Stimulated activated CD4-positive, alpha-beta T cell treated with anti-CD3 and anti-CD28 coated beads, TNF-alpha, amount 100 ng/mL, for 24 hours (primary cell): ENCODE measurements at regions not wholly inside any gene's neighbourhood (a gene's known extent, or its start where the extent isn't known, plus 50 kb on each side); places are given as distances from the start of the nearest gene placed in this dataset.

ENCODE experiments used
- DNase-seq, 3 experiments: peaks; one replicate each; pipeline ENCODE4 v3.0.0-alpha.2; 2020; ENCODE audit warnings: low read depth in 3 of 3

DNA sequence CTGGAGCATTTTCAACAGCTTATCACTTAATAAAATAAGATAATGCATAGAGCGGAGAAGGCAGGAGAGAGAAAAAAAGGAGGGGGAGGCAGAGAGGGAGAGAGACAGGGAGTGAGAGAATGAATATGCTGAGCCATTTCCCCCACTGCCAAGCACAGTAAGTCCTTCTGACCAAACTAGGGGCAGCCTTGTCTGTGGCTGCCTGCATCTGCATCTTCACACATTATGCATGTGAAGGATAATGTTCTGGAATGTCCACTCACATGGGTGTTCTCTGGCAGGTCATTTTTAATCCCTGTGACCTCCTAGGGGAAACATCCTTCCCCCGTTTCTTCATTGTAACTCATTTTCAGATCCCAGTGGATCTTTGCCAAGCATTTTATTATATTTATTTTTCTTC, 269.3 kb downstream of the FOXA2 start:
- no peak for DNase-seq

DNA sequence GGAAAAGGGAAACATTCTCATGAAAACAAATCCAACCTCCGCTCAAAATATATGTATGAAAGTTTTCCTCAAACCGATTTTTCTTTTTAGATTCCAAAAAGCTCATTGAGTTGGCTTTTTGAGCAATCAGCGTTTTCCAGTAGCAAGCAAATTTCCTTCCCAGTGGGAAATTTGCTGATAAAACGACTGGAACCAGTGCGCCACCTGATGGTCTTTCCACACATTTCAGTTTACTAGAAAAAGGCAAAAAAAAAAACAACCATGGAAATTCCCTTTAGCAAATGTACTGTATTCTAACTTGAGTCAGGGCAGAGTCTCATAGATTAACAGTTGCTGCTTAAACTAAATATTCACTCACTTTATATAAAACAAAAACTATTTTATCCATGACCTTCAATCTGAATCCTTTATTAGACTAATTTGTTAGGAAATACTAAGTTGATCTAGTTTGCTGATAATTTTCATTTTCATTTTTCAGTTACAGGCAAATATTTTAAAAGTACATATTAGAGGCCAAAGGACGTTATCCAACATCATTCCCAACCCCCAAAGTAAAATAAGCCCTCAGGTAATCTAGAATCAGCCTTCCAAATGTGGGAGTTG, 271.5 kb downstream of the FOXA2 start:
- DNase-seq = no peak

DNA sequence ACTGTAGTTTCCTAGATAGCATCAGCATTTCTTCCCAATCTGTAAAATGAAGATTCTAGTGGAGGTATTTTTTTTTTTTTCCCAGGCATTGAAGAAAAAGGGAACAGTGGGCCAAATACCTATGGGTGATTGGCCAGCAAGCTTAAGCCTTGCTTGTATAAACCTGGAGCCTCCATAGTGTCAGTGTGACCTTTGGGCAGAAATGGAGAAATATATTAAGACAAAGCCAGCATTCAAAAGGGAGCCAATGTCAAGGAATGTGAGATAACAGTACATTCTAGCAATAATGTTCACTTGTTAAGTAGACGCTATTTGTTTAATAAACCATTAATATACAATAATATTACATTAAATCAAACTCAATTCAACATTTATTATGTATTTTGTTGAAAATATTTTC, 275.4 kb downstream of the FOXA2 start:
- no peak for DNase-seq

DNA sequence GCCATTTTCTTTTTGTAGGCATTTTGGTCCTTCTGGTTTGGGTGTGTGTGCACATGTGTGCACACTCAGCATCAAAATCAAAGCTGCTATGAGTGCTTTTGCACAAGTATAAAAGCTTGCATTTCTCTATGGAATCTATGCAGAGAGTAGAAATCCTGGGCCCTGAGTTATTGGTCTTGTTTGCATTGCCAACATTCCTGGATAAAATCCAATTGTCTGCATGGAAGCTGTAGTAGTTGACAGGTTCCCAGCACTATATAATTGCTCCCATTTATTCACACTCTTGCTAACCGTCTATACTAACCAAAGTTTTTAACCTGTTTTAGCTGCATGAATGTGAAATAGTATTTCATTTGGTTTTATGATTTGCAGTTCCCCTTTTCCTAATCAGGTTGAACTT, 277.0 kb downstream of the FOXA2 start:
- no peak for DNase-seq

DNA sequence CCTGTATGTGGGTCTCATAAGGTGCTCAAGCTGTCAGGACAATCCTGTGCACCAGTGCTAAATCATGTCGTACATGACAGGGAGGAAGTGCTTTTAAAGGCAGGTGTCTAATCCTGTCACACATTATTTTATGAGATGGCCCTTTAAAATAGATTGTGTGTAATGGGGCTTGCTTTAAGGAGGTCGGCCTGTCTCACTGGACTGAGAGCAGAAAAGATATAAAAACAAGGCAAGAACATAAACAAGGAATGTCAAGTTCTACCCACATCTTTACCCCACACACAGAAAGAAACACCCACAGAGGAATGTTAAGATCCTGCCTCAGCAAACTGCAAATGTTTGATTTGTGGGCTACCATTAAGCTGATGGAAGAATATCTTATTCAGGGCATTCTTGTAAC, 279.0 kb downstream of the FOXA2 start:
- DNase-seq = no peak

DNA sequence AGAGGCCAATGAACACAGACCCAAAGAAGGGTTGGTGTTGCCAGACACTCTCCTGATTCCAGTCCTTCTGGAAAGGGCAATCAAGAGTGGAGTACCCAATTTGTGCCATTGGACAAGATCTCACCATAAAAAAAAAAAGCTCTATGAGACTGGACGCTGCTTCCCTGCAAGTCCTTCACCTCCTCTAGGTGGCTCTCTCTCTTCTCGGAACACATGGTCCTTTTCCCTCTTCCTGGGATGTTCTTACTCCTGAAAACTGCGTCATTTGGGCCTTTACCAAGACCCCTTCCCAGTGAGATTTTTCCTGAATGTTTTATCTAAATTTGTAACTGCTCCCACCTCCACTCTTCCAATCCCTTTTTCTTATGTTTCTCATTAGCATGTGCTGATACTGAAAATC, 280.8 kb downstream of the FOXA2 start:
- DNase-seq = no peak

DNA sequence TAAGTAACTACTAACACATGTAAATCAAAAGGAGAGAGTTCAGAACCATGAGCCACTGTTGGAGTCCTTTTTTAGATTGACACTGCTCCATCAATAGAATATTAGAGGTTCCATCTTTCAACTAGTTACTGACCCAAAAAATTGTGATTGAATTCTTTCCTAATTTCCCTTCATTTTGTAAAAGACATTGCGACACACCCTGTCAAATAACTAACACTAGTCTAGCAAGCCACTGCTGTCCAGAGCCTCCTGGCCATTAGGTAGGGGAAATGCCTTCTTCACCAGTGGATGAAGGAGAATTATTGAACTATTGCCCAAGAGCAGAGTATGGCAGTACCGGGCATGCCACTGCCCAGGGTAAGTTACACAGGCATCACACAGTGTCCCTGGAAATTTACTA, 282.3 kb downstream of the FOXA2 start:
- DNase-seq = no peak

DNA sequence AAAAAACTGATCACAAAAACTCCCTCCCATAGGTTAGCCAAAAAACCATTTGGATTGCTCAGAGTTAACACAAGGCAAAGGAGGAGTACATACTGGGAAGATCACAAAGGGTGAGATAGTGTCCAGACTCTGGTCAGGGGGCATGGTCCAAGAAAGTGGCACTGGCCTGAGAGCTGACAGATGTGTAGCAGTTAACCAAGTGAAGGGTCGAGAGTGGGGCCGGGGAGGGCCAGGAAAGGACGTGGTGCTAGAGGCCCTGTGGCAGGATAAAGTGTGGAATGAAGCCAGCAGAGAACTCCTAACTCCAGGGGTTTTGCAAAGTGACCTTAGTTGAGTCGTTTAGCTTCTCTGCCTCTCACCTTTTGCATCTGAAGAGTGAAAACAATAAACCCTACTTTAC, 290.5 kb downstream of the FOXA2 start:
- DNase-seq = no peak

DNA sequence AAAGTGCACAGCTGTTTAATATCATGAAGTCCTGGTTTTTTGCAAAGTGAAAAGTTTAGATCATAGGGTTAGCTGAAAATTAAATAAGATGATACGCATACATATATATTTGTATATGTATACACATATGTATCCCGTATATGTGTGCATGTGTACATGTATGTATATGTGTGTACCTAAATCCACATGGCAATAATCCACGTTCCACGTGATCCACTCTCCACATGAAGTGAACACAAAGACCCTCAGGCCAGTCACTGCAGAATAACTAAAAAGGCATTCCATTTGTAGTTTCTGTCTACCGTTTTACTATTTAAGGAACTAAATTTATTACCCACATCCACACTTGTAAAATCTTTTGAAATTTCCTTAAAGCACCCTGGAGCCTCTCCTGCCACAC, 294.9 kb downstream of the FOXA2 start:
- DNase-seq = no peak

DNA sequence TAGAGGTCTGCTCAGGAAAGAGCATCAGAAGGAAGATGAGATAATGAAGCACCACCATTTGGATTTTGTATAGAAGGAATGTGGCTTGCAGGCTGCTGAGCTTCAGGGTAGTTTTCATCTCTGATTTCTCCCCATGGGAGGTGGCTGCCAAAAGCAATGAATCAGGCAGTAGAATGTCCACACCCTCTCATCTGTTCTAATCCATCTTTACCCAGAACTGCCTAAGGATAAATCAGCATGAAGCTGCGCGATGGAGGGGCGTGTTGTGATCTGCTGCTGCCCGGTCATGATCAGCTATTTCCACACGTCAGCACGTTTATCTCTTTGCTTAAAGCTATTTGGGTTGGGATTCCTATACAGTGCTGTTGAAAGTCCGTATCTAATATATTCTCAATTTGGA, 295.4 kb downstream of the FOXA2 start:
- DNase-seq = no peak

DNA sequence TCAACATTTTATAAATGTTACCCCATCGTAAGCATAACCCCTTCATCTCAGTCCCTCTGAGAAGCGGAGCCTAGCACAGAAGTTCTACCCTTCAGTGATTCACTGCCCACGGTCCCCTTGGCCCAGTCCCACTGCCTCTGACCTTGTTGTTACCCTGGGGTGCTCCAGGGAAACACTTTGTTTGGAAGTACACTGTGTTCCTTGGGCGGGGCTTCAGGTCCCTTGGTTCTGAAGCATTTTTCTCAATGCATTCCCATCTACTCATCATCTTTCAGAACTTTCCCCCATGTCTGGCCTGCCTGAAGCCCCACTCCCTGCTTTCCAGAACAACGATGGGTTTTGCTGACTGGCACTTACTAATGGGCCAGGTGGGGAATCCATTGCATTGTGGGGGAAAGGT, 296.2 kb downstream of the FOXA2 start:
- DNase-seq = no peak

DNA sequence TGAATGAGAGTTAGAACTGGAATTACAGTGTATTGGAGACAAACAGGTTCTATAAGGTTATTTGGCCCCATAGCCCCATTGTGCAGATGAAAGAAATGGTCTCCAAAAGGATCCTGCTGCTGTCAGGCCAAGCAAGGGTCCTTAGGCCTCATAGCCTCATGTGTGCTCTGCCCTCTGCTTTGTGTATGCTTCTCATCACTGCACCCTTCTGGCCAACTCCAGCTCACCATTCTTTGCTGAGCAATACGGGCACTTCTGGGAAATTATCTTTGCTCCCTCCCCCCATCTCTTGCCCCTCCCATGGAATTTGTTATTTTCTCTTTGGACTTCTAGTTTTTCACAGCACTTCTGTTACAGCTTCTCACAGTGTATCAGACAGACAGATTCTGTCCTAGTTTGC, 298.8 kb downstream of the FOXA2 start:
- DNase-seq = no peak

DNA sequence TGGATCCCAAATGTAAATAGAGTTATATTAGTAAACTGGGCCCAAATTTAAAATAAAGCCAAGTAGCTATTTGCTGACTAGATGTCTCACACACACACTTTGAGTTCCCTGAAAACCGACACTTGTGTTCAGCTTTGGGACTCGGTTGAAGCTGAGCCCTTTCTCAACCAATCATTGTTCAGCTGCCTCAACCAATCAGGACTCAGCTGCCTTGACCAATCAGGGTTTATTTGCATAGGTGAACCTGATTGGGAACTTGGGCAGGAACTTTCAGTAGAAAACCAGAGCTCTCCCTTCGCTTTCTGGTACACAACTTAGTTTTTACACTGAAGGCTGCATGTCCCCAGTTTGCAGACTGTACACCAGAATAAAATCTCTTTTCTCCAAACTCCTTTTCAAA, 301.7 kb downstream of the FOXA2 start:
- DNase-seq = no peak

DNA sequence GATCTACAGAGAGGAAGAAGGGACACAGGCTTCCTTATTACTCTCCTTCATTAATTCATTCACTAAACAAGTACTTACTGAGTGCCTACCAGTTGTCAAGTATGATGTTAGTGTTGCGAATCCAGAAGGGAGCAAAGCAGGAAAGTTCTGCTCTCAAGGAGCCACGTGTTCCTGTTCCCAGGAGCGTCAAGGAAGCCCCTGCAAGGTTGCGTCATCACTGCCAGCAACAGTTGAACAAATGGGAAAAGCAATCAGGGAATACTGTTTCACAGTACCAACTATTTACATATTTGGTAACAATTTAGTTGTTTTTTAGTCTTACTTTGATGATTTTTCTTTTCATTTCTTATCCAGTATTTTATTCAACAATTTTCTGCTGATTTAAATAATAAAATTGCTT, 310.0 kb downstream of the FOXA2 start:
- no peak for DNase-seq

DNA sequence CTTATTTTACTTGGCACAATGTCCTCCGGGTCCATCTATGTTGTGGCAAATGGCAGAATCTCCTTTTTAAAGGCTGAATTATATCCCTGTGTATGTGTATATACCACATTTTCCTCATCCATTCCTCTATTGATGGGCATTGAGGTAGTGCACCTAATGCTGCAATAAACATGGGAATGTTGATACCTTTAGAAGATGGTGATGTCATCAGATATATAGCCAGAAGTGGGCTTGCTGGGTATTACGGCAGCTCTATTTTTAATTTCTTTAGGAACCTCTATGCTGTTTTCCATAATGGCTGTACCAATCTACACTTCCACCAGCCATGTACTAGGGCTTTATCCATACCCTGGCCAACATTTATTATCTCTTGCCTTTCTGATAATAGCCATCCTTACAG, 315.7 kb downstream of the FOXA2 start:
- DNase-seq = no peak

DNA sequence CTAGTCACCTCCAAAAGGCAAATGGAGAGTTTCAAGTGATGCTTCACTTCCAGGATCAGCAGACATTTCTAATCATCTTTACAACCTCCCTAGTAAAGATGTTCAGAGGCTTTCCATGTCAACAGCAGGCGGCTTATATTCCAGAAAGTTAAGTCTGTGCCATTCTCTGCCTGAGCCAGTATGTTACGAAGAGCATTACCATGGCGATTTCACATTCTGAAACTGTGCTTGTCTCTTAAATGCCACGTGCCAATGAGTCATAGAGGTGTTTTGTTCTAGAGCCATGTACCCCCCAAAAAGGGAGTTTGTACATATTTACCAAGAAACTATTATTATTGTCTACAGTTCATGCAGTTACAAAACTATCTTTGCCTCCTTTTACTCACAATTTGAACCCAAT, 319.5 kb downstream of the FOXA2 start:
- no peak for DNase-seq

DNA sequence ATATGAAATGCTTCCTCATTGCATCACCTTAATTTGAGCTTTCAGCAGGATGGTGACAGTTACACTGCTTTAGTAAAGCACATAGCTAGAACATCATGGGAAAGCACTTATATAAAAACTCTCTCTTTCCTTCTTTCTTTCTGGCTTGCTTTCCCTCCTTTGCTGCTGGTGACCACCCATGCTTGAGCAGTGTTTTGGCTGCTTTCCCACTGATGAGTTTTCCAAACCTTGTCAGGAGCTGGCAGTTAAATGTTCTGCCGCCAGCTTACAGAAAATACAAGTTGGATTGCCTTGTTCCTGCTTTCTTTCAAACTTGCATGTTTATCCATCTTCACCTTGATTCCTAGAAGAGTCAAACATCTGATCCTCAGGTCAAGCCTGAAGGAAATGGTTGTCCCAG, 323.9 kb downstream of the FOXA2 start:
- DNase-seq = no peak

DNA sequence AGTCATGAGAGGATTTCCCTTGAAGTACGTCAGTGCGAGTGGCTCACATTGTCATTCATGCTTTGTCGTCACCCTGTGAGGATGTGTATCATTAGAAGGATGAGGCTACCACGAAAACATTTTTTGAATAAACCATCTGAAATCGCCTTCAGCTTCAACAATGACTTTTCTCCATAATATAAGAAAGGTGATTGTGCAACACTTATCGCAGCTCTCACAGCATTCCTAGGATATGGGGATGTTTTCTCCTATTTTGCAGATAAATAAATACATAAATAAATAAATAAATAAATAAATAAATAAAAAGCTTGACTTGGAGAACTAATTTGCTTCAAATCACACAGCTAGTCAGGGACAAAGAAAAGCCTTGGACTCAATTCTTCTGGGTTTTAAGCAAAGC, 326.5 kb downstream of the FOXA2 start:
- no peak for DNase-seq

DNA sequence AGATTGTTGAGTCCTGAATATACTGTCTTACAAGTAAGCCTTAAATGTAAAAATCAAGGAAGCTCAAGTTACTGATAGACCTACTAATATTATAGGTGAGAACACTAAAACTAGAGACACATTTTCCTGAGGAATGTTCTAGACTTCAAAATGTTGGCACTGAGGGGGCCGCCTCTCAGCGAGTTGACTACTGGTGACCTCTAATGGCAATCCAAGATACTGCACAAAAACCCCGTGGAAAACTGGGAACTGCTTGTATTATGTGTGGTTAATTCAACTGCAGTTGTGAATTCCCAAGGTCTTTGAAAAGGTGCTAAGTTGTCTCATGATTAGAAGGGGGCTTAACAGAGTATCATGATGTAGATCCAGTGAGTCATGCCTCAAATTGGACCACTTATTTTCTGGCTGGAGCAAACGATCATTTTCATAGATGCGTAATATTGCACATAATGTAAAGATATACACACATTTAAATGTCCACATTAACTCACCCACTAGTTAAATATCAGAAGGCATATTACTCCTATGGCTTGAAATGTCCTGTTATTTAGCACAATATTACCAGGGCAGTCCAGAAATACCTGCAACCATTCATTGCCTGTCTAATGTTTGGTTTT, 336.2 kb downstream of the FOXA2 start:
- DNase-seq = no peak

DNA sequence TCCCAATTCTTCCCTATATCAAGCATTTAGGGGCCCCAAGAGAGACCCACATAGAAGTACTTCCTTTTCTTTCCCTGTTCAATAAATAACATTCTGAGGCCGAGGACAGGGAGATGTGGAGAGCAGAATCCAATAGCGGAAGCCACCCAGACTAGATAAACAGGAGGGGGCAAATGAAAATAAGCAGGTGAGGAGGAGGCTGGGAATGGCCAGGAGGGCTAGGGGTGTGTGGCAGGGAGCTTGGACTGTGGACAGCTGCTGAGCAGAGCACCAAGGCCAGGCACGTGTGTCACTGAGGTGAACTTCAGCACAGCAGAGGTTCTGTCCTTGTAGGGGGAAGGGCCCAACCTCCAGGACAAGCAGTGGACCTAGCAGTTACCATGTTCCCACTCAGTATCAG, 339.2 kb downstream of the FOXA2 start:
- no peak for DNase-seq

DNA sequence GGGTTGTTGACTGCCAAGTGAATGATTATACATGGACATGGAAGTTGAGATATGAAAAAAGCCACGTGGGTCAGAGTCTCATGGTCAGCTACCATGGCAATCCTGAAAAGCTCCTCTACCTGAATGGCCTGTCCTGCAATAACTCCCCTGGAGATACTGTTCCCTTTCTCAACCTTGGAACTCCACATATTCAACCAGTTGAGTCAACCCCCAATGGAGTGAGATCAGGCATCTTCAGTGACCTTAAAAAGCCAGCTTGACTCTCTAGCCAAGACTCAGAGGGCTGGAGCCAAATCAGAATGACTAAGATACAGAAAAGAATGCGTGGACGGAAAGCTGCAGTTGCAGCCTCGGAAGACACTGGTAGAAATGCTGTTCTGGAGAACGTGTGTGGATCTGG, 341.3 kb downstream of the FOXA2 start:
- DNase-seq = no peak

DNA sequence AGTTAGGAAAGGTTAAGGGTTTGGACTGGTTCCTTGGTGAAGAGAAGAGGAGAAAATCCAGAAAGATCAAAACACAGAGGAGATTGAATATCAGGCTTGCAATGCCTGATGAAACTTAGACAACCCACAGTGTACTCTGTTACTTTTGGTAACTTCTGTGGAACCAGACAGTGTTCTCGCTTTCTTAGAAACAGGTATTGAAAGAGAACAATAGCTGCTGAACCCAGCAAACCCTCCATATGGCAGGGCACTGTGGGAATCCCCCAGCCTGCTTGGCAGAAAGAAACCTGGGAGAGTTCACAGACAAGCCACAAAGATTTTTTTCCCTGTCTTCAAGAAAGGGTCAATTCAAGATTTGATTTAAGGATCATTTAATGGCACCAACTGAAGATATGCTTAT, 342.8 kb downstream of the FOXA2 start:
- DNase-seq = no peak

DNA sequence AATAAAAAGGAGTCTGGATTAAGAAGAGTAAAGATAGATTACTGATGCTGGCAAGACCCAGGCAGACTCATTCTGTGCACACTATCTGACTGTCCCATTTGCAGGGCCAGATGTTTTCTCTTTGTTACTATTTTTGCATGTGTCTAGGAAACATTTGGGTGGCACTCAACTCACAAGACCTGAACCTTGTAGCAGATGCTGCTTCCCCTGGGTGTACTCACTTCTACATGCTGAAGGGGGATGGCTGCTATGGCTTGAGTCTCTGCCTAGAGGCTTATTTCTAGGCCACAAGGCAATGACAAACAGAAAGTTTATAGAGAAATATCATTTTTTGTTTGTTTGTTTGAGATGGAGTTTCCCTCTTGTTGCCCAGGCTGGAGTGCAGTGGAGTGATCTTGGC, 351.4 kb downstream of the FOXA2 start:
- DNase-seq = no peak

DNA sequence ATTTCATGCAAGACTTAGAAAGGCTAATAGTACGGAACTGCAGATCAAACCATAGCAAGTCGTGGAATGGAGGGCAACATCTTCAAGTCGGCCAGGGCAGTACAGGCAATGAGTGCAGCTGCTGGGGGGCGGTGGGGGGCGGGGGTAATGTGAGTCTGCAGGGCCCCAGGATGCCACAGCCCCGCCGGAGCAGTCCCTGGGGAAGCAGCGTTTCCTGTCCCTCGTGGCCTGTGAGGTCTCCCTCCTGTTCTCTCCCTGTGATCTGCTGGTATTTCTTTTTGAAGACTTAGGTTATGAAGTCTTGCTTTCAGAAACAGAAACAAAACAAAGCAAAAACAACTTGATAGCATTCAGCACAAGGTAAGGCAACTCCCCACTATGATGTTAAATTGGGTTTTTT, 351.9 kb downstream of the FOXA2 start:
- no peak for DNase-seq
